ENCODE measurements at regions not wholly inside any gene's neighbourhood (a gene's known extent, or its start where the extent isn't known, plus 50 kb on each side); places are given as distances from the start of the nearest gene placed in this dataset.

DNA sequence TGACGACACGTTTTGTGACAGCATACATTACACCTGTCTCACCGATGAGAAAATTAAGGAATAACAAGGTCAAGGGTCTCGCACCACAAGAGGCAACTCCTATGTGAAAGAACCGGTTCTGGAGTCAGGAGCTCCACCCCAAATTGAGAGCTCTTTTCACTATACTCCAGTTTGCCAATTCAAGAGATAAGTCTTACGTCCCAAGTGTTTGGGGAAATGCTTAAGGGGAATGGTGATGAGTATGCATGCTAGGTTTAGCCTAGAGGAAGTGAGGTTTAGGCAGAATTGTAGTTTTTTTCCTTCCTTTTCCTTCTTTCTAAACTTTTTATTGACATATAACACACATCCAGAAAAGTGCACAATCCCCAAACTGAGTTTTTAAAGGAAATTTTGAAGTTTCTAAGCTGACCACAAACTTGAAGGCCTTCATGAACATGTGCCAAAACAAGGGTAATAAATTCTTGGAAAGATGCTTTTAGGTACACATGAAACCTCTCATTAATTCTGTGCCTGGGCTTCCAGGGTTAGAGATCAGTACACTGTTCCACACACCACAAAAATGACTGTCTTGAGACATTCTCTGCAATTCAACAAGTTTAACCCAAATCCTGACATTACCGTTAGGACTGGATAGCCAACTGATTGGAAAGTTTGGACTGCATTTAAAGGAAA lies 127.6 kb upstream of the SLC1A3 start:
- TF ChIP-seq, protein P1, sequence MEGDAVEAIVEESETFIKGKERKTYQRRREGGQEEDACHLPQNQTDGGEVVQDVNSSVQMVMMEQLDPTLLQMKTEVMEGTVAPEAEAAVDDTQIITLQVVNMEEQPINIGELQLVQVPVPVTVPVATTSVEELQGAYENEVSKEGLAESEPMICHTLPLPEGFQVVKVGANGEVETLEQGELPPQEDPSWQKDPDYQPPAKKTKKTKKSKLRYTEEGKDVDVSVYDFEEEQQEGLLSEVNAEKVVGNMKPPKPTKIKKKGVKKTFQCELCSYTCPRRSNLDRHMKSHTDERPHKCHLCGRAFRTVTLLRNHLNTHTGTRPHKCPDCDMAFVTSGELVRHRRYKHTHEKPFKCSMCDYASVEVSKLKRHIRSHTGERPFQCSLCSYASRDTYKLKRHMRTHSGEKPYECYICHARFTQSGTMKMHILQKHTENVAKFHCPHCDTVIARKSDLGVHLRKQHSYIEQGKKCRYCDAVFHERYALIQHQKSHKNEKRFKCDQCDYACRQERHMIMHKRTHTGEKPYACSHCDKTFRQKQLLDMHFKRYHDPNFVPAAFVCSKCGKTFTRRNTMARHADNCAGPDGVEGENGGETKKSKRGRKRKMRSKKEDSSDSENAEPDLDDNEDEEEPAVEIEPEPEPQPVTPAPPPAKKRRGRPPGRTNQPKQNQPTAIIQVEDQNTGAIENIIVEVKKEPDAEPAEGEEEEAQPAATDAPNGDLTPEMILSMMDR (conservative IDR thresholded peaks at IDR 0.05 in 1 of 2, IDR thresholded peaks at IDR 0.05 in 1 of 2; ENCODE audit: extremely low read depth in 1 of 2, insufficient read depth in 1 of 2, low read depth in 1 of 2, low read length in 2 of 2), result no peak
- TF ChIP-seq EZH2 (IDR thresholded peaks at IDR 0.05; ENCODE audit: borderline replicate concordance, low read length), result no peak

Data from mammary epithelial cell (primary cell).